MG63 (cell line): ENCODE measurements at regions not wholly inside any gene's neighbourhood (a gene's known extent, or its start where the extent isn't known, plus 50 kb on each side); places are given as distances from the start of the nearest gene placed in this dataset.
A peak's percentile ranks its signal among the peaks of the same experiment; 100 is the strongest.

Experiments
- DNase-seq: peaks from one replicate; pipeline ENCODE4 v3.0.0-alpha.2; 2020
- H3K27me3 ChIP-seq: fragments of 250-450 bp; sonication (Bioruptor Pico); 2 replicates; pipeline ENCODE4 v1.5.1; 2020; ENCODE audit warnings: mild to moderate bottlenecking, moderate library complexity
- H3K36me3 ChIP-seq: fragments of 250-450 bp; sonication (Bioruptor Pico); 2 replicates; pipeline ENCODE4 v1.5.1; 2020; ENCODE audit warnings: mild to moderate bottlenecking, moderate library complexity
- H3K4me3 ChIP-seq: fragments of 250-450 bp; sonication (Bioruptor Pico); 2 replicates; pipeline ENCODE4 v1.5.1; 2020; ENCODE audit warnings: mild to moderate bottlenecking, moderate library complexity
- H3K9me3 ChIP-seq: fragments of 250-450 bp; sonication (Bioruptor Pico); 2 replicates; pipeline ENCODE4 v1.5.1; 2020; ENCODE audit warnings: mild to moderate bottlenecking, moderate library complexity

DNA sequence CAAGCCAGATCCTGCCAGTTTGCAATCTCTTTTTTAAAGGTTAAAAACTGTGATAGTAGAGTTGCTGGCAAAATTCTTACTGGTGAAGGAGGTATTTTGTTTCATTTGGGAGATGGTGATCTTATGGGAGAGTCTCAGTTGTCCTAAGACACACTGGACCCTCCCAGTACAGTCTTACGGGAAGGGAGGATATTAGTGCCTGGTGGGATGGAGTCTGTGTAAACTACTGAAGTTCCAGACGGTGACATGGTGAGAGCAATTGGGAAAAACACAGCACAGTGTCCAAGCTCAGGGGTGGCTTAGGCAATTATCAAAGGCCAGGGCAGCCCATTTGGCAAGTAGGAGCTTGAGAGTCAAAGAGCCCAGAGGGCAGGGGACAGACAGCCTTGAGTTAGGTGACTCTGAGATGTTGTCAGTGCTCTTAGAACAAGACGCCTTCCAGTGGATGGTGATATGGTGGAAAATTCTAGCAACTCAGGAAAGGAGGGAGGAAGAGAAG, 143.7 kb upstream of the CCDC68 start:
- no peak for DNase-seq

GRCh38 chr18:55102501-55102900, 143.2 kb upstream of the CCDC68 start:
- no peaks in the 10 kb centered on the region for H3K9me3 ChIP-seq
- H3K36me3 ChIP-seq = no peaks in the 10 kb centered on the region
- H3K4me3 ChIP-seq = no peak overlapping the region
- peak; percentile 15 for DNase-seq
- no peaks in the 10 kb centered on the region for H3K27me3 ChIP-seq

More for the DNA sequence above, 143.7 kb upstream of the CCDC68 start:
- H3K27me3 ChIP-seq = no peaks in the 10 kb centered on the region
- H3K4me3 ChIP-seq = no peak overlapping the region
- H3K9me3 ChIP-seq = no peaks in the 10 kb centered on the region
- H3K36me3 ChIP-seq = no peaks in the 10 kb centered on the region

GRCh38 chr18:55101458-55101824, 142.2 kb upstream of the CCDC68 start:
- no peaks in the 10 kb centered on the region for H3K36me3 ChIP-seq
- DNase-seq = no peak
- H3K4me3 ChIP-seq = no peak overlapping the region
- H3K9me3 ChIP-seq = no peaks in the 10 kb centered on the region
- H3K27me3 ChIP-seq = no peaks in the 10 kb centered on the region

DNA sequence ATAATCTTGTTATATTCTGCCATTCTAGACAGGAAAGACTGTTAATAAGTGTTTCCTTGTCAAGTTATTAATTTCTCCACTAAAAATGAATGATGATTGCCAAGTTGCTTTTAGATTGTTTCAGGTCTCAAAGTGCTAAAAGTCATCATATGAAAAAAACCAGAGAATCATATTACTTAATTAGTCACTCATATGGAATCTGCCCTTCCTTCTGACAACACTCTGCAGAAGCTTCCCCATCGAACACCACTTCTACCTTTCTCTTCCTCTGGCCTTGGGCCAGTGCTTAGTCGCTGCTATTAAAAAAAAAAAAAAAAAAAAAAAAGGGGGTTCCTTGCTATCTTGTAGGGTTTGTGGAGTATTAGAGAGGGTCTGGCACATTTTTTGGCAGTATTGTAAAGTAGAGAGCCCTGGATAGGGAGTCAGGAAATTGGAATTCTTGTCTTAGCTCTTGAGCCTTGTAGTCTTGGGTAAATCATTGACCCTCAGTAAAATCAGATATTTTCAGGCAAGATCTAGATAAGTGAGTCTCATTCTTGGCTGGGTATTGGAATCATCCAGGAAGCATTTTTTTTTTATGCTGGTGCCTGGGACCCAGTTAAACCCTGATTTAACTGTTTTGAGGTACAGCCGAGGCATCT, 141.7 kb upstream of the CCDC68 start:
- no peak overlapping the region for H3K4me3 ChIP-seq
- no peaks in the 10 kb centered on the region for H3K9me3 ChIP-seq
- no peaks in the 10 kb centered on the region for H3K27me3 ChIP-seq
- H3K36me3 ChIP-seq = no peaks in the 10 kb centered on the region
- DNase-seq = no peak

DNA sequence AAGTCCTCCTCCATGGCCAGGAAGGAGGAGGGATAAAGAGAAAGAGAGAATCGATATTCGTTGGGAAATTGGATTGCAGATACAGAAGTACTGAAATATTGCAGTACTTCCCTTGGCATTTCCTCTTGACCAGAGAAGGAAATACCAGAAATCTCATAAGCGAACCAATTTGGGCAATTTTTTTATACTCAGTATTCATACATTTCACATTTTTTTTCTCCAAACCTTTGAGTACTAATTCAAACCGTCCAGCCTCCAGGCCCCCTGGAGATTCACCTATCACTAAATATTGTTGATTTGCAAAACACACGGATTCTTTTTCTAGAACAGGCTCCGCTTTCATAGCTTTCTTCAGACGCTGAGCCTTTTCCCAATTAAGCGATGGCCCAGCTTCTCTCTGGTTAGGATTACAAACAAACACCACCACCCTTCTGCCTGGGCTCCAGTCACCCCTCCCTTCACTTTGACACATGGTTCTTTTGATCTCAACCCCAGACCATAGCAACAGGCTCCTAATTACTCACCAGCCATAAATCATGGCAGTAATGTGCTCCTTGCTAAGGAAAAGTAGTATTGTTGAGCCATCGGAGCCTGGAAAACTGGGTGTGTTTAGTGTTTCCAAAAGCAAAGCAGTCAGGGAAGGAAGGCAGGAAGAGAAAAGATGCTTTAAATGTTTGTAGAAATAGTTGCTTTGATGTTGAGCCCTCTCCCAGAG, 138.4 kb upstream of the CCDC68 start:
- H3K36me3 ChIP-seq = no peaks in the 10 kb centered on the region
- no peaks in the 10 kb centered on the region for H3K27me3 ChIP-seq
- no peak overlapping the region for H3K4me3 ChIP-seq
- H3K9me3 ChIP-seq = no peaks in the 10 kb centered on the region
- DNase-seq = no peak

DNA sequence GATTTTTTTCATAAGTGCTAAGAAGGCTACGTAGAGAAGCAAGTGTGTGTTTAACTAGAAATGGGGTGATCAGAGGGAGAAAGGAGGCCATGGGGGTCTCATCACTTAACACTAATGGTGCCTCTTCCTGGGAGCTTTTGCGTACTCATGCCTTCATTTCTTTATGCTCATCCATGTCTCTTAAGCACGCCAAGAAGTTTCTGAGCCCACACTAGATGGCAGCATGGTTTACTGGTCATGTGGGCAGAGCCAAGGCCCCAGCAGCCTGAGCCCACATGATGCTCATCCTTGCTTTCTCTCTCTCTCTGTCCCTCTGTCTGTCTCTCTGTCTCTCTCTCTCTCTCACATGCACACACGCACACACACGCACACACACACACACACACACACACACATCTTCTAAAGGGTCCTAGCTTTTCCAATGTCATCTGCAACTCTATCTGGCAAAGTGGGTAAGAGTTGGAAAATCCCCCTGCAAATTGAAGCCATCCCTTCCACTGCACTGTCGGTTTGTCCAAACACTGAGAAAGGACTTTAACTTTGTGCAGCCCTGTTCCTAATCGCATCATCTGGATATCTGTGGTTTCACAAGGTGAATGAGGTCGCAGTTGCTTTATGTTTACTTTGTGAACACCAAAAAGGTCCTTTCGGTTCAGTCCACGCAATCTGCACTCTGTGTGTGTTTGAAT, 137.1 kb upstream of the CCDC68 start:
- Histone ChIP-seq H3K9me3 (no peaks in the 10 kb centered on the region), H3K27me3 (no peaks in the 10 kb centered on the region), H3K36me3 (no peaks in the 10 kb centered on the region), H3K4me3 (no peak overlapping the region)
- peak; percentile 31 for DNase-seq

DNA sequence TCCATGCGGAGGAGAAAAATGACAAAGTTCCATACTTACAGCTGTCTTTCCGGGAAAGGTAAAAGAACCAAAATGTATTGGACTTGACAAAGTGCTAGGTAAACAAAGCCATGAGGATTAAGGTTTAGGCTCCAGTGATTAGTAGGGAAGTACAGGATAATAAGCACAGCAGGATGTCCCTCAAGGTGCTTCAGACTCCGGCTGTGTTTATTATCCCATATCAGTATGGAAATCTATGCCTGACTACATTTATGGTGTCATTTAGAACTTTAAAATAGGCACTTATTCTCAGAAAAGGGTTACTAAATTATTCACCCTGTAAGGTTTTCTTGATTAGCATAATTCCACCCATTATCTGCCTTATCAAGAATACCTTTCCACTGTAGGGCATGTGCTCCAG, 136.3 kb upstream of the CCDC68 start:
- Histone ChIP-seq H3K36me3 (no peaks in the 10 kb centered on the region), H3K9me3 (no peaks in the 10 kb centered on the region), H3K4me3 (no peak overlapping the region), H3K27me3 (no peaks in the 10 kb centered on the region)
- no peak for DNase-seq

- no peak overlapping the region for H3K4me3 ChIP-seq
- H3K27me3 ChIP-seq = no peaks in the 10 kb centered on the region
- H3K9me3 ChIP-seq = no peaks in the 10 kb centered on the region
- DNase-seq = no peak
- H3K36me3 ChIP-seq = no peaks in the 10 kb centered on the region
These were observed 134.5 kb upstream of the CCDC68 start for GRCh38 chr18:55093808-55094207.

- no peak for DNase-seq
- no peaks in the 10 kb centered on the region for H3K27me3 ChIP-seq
These were observed 134.0 kb upstream of the CCDC68 start for GRCh38 chr18:55093295-55093694.

GRCh38 chr18:55092166-55092565, 132.9 kb upstream of the CCDC68 start:
- Histone ChIP-seq H3K4me3 (no peak overlapping the region), H3K27me3 (no peaks in the 10 kb centered on the region), H3K36me3 (no peaks in the 10 kb centered on the region), H3K9me3 (no peaks in the 10 kb centered on the region)
- DNase-seq = no peak

More at GRCh38 chr18:55093295-55093694, 134.0 kb upstream of the CCDC68 start:
- no peak overlapping the region for H3K4me3 ChIP-seq
- H3K36me3 ChIP-seq = no peaks in the 10 kb centered on the region
- no peaks in the 10 kb centered on the region for H3K9me3 ChIP-seq

GRCh38 chr18:55090564-55091188, 131.4 kb upstream of the CCDC68 start:
- Histone ChIP-seq H3K4me3 (no peak overlapping the region), H3K36me3 (no peaks in the 10 kb centered on the region), H3K27me3 (peaks cover 2% of the 10 kb centered on the region; the same call in 1 of the 2 replicates), H3K9me3 (no peaks in the 10 kb centered on the region)
- DNase-seq = no peak

DNA sequence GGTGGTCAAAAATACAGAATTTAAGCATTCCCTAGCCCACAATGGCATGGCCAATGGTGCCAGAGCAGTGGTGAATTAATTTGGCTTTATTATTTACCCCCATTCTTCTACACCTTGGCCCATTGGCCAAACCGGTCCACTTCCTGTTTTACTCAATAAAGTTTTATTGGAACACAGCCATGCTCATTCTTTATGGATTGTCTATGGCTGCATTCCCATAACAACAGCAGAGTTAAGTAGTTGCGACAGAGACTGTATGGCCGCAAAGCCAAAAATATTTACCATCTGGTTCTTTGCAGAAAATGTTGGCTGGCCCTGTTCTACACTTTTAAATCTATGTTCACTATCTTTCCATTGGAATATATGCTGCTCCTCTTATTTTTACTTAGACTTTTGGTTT, 130.3 kb upstream of the CCDC68 start:
- Histone ChIP-seq H3K9me3 (no peaks in the 10 kb centered on the region), H3K27me3 (peaks cover 2% of the 10 kb centered on the region; the same call in 1 of the 2 replicates), H3K4me3 (no peak overlapping the region), H3K36me3 (no peaks in the 10 kb centered on the region)
- no peak for DNase-seq

- H3K9me3 ChIP-seq = no peaks in the 10 kb centered on the region
- no peak overlapping the region for H3K4me3 ChIP-seq
- H3K27me3 ChIP-seq = peaks cover 2% of the 10 kb centered on the region; the same call in 1 of the 2 replicates
- no peak for DNase-seq
- no peaks in the 10 kb centered on the region for H3K36me3 ChIP-seq
These were observed 129.3 kb upstream of the CCDC68 start for GRCh38 chr18:55088561-55088960.

- Histone ChIP-seq H3K4me3 (no peak overlapping the region), H3K36me3 (no peaks in the 10 kb centered on the region), H3K9me3 (no peaks in the 10 kb centered on the region), H3K27me3 (peaks cover 2% of the 10 kb centered on the region; the same call in 1 of the 2 replicates)
- DNase-seq = no peak
These were observed 128.7 kb upstream of the CCDC68 start for GRCh38 chr18:55088000-55088401.

DNA sequence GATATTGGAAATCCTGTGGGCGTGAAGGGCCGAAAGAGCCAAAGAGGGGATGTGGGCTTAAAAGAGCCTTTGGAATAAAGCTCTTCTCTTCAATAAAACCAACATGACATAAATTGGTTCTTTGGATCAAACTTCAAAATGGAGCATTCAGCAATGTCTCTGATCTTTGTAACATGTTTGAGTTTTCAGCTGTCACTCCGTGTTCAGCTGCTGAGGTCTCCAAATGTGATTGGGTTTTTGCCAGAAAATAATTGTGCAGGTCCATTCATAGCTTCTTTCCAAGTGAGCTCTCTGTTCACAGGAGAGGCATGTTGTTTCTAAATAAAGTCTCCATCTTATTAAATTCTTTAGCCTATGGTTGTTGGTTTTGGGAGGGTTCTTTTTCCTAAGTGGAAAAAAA, 127.6 kb upstream of the CCDC68 start:
- Histone ChIP-seq H3K9me3 (no peaks in the 10 kb centered on the region), H3K27me3 (peaks cover 2% of the 10 kb centered on the region; the same call in 1 of the 2 replicates), H3K36me3 (no peaks in the 10 kb centered on the region), H3K4me3 (no peak overlapping the region)
- no peak for DNase-seq

GRCh38 chr18:55085557-55086285, 126.5 kb upstream of the CCDC68 start:
- Histone ChIP-seq H3K27me3 (peaks cover 2% of the 10 kb centered on the region; the same call in 1 of the 2 replicates), H3K36me3 (no peaks in the 10 kb centered on the region), H3K4me3 (no peak overlapping the region), H3K9me3 (no peaks in the 10 kb centered on the region)
- DNase-seq = no peak
